Hepatocyte (in vitro differentiated cells): ENCODE measurements at regions not wholly inside any gene's neighbourhood (a gene's known extent, or its start where the extent isn't known, plus 50 kb on each side); places are given as distances from the start of the nearest gene placed in this dataset.

ENCODE experiments used
- EZH2 ChIP-seq: fragments of 200-600 bp; sonication (generic); IDR thresholded peaks from 2 replicates; pipeline ENCODE4 v1.6.1; 2016; ENCODE audit warnings: antibody characterized with exemption, mild to moderate bottlenecking, borderline replicate concordance
- TF ChIP-seq, protein P1 (sequence below): fragments of 200-600 bp; sonication (generic); IDR thresholded peaks from 2 replicates; pipeline ENCODE4 v1.5.1; 2016; ENCODE audit warnings: antibody characterized with exemption, mild to moderate bottlenecking; ENCODE audit not compliant: poor library complexity

DNA sequence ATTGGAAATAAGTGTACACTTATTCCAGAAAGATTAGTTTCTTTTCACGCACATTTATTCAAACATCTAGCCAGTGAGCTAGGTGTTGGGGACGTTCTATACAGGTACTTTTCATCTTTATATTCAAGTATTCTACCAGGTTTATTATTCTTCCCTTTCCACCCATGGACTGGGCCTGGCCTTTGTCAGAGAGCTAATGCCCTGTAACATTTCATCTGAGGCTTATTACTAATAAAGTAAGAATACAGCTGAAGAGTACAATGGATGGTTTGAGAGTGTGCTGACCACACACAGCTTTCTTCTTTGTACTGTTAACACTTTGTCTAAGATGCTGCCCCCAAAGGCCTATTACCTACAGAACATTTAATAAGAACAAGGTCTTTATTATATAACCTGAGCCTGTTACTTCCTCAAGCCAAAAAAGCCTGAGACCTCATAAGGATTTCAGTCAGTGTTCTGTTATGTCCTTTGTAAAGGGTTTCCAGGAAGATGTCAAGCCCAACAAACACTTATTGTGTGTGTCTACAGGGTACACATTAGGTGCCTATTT lies 93.5 kb downstream of the ZNF608 start:
- TF ChIP-seq, protein P1, sequence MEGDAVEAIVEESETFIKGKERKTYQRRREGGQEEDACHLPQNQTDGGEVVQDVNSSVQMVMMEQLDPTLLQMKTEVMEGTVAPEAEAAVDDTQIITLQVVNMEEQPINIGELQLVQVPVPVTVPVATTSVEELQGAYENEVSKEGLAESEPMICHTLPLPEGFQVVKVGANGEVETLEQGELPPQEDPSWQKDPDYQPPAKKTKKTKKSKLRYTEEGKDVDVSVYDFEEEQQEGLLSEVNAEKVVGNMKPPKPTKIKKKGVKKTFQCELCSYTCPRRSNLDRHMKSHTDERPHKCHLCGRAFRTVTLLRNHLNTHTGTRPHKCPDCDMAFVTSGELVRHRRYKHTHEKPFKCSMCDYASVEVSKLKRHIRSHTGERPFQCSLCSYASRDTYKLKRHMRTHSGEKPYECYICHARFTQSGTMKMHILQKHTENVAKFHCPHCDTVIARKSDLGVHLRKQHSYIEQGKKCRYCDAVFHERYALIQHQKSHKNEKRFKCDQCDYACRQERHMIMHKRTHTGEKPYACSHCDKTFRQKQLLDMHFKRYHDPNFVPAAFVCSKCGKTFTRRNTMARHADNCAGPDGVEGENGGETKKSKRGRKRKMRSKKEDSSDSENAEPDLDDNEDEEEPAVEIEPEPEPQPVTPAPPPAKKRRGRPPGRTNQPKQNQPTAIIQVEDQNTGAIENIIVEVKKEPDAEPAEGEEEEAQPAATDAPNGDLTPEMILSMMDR, result no peak
- TF ChIP-seq EZH2, result no peak
